ENCODE measurements at regions not wholly inside any gene's neighbourhood (a gene's known extent, or its start where the extent isn't known, plus 50 kb on each side); places are given as distances from the start of the nearest gene placed in this dataset.

DNA sequence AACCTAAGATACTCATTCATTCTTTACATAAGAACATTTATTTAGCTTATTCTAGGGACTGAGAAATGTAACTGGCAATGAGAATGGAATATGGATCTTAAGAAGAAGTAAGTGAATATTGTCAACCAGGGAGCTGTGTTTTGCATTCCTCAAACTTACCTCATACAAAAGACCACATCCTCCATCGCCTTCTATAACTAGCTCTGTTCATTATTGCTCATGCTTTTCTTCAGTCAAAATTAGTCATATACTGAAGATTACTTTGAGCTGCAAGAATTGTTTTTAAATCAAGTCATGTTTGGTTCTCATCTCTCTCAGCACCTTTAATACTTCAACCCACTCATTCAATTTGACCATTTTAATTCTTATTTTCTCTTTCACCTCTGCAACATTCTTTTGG, 140.3 kb upstream of the RASA1 start:
- no peak overlapping the region for H3K27ac ChIP-seq (ENCODE audit: low read depth, low read length)
- no peaks in the 10 kb centered on the region for H3K79me2 ChIP-seq (ENCODE audit: control insufficient read depth, low read length)

DNA sequence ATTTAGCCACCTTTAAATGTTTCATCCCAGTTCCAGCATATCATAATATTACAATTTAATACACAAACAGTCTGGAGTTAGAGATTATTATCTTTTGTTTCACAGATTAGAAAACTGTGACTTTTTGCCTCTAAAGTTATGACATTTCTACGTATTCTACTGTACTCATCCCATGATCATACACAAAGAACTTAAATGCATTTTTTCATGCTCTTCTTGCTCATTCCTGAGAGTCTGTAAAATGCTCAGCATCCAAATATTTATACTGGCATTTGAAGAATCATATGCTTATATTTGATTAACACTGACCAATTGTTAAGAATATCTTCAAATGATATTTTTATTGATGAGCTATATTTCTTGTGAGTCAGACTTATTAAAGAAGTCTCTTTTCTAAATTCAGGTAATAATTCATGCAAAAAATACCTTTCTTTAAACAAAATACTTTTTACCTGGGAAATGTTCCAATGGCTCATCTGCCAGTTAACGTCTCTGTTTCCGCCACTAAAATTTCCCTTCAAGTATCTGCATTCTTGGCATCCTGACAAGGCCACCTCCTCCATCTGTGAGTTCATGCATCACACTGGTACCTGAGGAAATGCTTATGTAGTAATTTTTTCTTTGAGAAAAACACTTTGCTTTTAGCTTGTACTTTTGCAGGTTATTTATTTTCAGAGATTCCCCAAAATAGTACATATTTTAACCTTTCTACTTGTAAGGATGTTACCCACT, 139.6 kb upstream of the RASA1 start:
- H3K36me3 ChIP-seq (ENCODE audit: control insufficient read depth, low read length) = no peaks in the 10 kb centered on the region
- H3K4me2 ChIP-seq (ENCODE audit: low read length) = no peak overlapping the region
- H3K27me3 ChIP-seq (ENCODE audit: control insufficient read depth, low read length) = no peaks in the 10 kb centered on the region
- H3K79me2 ChIP-seq (ENCODE audit: control insufficient read depth, low read length) = no peaks in the 10 kb centered on the region
- H3K4me1 ChIP-seq (ENCODE audit: control insufficient read depth, low read length) = no peaks in the 10 kb centered on the region
- no peaks in the 10 kb centered on the region for H3K9me3 ChIP-seq (ENCODE audit: control insufficient read depth, insufficient read depth, low read length)
- no peak overlapping the region for H3K4me3 ChIP-seq (ENCODE audit: low read length)
- no peaks in the 10 kb centered on the region for H3K9me2 ChIP-seq (replicated peaks; ENCODE audit: control insufficient read depth, low read length)
- no peaks in the 10 kb centered on the region for H4K20me1 ChIP-seq (ENCODE audit: control insufficient read depth, insufficient read depth, low read depth, low read length)
- H3K27ac ChIP-seq (ENCODE audit: low read depth, low read length) = no peak overlapping the region
- TF ChIP-seq, protein P1, sequence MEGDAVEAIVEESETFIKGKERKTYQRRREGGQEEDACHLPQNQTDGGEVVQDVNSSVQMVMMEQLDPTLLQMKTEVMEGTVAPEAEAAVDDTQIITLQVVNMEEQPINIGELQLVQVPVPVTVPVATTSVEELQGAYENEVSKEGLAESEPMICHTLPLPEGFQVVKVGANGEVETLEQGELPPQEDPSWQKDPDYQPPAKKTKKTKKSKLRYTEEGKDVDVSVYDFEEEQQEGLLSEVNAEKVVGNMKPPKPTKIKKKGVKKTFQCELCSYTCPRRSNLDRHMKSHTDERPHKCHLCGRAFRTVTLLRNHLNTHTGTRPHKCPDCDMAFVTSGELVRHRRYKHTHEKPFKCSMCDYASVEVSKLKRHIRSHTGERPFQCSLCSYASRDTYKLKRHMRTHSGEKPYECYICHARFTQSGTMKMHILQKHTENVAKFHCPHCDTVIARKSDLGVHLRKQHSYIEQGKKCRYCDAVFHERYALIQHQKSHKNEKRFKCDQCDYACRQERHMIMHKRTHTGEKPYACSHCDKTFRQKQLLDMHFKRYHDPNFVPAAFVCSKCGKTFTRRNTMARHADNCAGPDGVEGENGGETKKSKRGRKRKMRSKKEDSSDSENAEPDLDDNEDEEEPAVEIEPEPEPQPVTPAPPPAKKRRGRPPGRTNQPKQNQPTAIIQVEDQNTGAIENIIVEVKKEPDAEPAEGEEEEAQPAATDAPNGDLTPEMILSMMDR (IDR thresholded peaks at IDR 0.05; ENCODE audit: low read depth, low read length, poor library complexity, severe bottlenecking) = no peak
- no peak for TF ChIP-seq EZH2phosphoT487 (IDR thresholded peaks at IDR 0.05; ENCODE audit: borderline replicate concordance, low read length)
- H3F3A ChIP-seq (ENCODE audit: control insufficient read depth, insufficient read depth) = no peaks in the 10 kb centered on the region

More for the DNA sequence above, 140.3 kb upstream of the RASA1 start:
- Histone ChIP-seq H3K4me2 (ENCODE audit: low read length) (no peak overlapping the region), H3K36me3 (ENCODE audit: control insufficient read depth, low read length) (no peaks in the 10 kb centered on the region), H4K20me1 (ENCODE audit: control insufficient read depth, insufficient read depth, low read depth, low read length) (no peaks in the 10 kb centered on the region), H3K9me3 (ENCODE audit: control insufficient read depth, insufficient read depth, low read length) (no peaks in the 10 kb centered on the region), H3K4me3 (ENCODE audit: low read length) (no peak overlapping the region), H3F3A (ENCODE audit: control insufficient read depth, insufficient read depth) (no peaks in the 10 kb centered on the region), H3K4me1 (ENCODE audit: control insufficient read depth, low read length) (no peaks in the 10 kb centered on the region), H3K27me3 (ENCODE audit: control insufficient read depth, low read length) (no peaks in the 10 kb centered on the region), H3K9me2 (replicated peaks; ENCODE audit: control insufficient read depth, low read length) (no peaks in the 10 kb centered on the region)
- TF ChIP-seq, protein P1 (IDR thresholded peaks at IDR 0.05; ENCODE audit: low read depth, low read length, poor library complexity, severe bottlenecking) = no peak

DNA sequence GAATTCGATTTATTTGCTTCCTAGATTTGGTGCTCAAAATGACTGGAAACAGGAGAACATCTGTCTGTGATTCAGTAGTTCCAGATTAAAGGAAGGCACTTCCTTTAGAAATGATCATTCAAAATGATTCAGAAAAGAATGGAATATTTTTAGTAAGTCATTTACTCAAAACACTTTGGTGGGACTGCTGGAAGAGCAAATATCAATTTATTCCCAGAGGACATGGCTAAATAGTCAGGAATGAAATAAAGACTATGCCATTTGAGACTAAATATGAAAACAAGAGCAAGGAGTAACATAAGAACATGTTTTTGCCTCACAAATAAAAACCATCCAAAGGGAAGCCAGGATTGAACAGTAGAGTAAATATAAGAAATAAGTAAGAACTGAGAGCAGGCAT, 138.6 kb upstream of the RASA1 start:
- Histone ChIP-seq H3K27ac (ENCODE audit: low read depth, low read length) (no peak overlapping the region), H4K20me1 (ENCODE audit: control insufficient read depth, insufficient read depth, low read depth, low read length) (no peaks in the 10 kb centered on the region), H3F3A (ENCODE audit: control insufficient read depth, insufficient read depth) (no peaks in the 10 kb centered on the region), H3K4me3 (ENCODE audit: low read length) (no peak overlapping the region), H3K9me2 (replicated peaks; ENCODE audit: control insufficient read depth, low read length) (no peaks in the 10 kb centered on the region), H3K4me2 (ENCODE audit: low read length) (no peak overlapping the region), H3K79me2 (ENCODE audit: control insufficient read depth, low read length) (no peaks in the 10 kb centered on the region), H3K4me1 (ENCODE audit: control insufficient read depth, low read length) (no peaks in the 10 kb centered on the region), H3K27me3 (ENCODE audit: control insufficient read depth, low read length) (no peaks in the 10 kb centered on the region), H3K9me3 (ENCODE audit: control insufficient read depth, insufficient read depth, low read length) (no peaks in the 10 kb centered on the region), H3K36me3 (ENCODE audit: control insufficient read depth, low read length) (no peaks in the 10 kb centered on the region)
- TF ChIP-seq EZH2phosphoT487 (IDR thresholded peaks at IDR 0.05; ENCODE audit: borderline replicate concordance, low read length) = no peak
- TF ChIP-seq, protein P1 (IDR thresholded peaks at IDR 0.05; ENCODE audit: low read depth, low read length, poor library complexity, severe bottlenecking) = no peak
